NCI-H446 (cell line): ENCODE measurements at regions not wholly inside any gene's neighbourhood (a gene's known extent, or its start where the extent isn't known, plus 50 kb on each side); places are given as distances from the start of the nearest gene placed in this dataset.

Experiments used
- DNase-seq, 2 experiments: peaks; one replicate each; lab custom pipeline; 2025; lab: John Stamatoyannopoulos, UW

DNA sequence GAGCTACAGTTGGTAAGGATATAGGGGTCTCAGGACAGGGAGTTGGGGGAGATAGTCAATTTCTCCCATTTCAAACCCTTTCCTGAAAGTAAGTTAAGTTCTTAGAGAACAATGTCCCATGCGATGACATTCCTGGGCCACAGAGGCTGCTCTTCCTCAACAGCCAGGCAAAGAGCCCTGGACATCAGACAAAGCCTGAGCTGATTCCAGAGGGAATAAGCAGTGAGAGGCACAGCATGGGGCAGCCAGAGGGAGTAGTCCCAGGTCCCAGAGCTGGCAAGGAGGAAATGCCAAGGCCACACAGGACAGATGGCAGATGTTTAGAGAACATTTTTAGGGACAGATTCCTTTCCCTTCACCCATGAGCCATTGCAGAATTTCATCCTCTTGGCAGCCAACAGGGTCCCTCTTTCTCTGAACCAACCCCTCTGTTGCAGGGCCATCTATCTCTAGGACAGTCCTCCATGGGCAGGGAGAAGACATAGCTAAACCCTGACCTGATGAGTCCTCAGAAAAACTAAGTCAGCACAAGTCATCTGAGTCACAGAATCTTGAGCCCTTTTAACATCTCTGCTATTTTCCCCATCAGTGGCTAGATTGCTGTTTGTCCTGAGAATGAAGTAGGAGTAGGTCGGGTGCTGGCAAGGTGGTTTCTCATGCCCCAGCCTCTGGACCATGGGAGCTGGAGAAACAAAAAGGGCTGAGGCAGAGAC is 60.3 kb upstream of the CALM2 start:
- DNase-seq, result peak in 1 of 2 experiments; percentile 38

- DNase-seq, result no peak
Measured at GRCh38 chr2:47235132-47235531, 58.8 kb upstream of the CALM2 start.

- no peak for DNase-seq
Measured at GRCh38 chr2:47234456-47234855, 58.1 kb upstream of the CALM2 start.

GRCh38 chr2:47232738-47233415 is 56.6 kb upstream of the CALM2 start:
- peak in 1 of 2 experiments; percentile 28 for DNase-seq

GRCh38 chr2:47230418-47230817 is 54.1 kb upstream of the CALM2 start:
- peak in 1 of 2 experiments; percentile 46 for DNase-seq

DNA sequence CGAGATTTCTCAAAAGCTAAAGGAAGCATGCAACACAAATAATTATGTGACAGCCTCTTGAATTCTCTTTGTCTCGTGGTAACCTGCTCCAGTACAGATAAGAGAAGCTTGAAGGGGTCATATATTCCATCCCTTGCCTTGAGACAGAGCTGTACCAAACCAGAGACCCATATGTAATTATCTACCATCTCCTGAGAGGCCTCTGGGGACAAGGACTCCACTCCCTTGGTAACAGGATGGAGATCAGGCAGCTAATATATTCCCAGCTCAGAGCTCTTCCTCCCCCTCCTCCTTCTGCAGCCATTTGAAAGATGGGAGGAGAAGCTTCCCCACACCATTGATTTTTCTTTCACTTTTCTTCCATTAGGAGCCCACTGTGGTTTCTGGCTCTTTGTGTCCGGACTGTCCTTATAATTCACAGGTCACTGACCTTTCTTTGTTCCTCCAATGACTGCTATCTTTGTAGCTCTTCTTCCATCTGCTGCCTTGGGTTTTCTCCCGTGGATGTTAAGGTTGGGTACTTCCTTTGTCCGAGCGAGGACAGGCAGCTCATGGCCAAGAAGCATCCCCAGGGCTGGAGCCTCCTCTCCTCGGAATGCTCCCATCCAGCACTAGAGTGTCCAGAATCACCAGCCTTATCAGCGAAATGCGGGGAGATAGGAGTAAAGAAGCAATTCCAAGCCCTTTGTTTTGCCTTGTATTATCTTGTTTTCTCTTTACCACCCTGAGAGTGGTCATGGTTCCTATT is 51.4 kb upstream of the CALM2 start:
- no peak for DNase-seq

- no peak for DNase-seq
Measured at GRCh38 chr2:47226923-47227220, 50.6 kb upstream of the CALM2 start.

DNA sequence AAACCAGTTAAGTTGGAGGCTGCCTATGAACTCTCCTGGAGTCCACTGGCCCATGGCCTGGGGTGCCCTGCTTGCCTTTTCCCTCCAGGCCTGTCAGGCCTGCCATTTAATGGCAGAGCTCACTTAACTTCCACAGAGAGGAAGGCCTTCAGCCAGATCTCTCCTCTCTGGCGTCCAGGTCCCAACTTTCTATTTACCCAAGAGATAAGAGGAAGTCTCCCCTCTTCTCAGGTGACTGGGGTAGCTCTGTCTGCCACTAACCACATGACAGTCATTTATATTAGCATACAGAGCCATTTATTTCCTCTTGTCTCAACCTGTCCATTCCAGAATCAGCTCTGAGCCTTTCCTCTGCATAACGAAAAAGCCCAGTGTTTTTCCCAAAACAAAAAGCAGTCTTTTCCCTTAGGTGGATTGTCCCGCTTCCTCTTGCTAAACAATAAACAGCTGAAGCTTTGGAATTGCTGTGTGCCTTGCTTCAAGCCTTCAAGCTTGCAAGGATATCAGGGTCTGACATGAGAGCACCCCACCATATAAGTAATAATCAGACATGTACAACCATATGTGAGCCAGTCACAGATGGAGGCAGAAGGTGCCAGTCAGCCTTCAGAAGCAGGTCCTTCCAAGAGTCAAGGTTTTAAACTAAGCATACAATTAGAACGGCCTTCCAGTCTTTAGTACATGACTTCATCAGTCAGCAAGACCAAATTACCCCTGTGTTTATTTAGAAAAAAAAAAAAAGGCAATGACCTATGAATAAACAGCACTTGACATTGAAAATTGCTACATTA is 50.0 kb upstream of the CALM2 start:
- DNase-seq, result peak in 1 of 2 experiments; percentile 32
